ENCODE measurements at regions not wholly inside any gene's neighbourhood (a gene's known extent, or its start where the extent isn't known, plus 50 kb on each side); places are given as distances from the start of the nearest gene placed in this dataset.

- no peak overlapping the region for H3K4me3 ChIP-seq
- TF ChIP-seq, protein P1, sequence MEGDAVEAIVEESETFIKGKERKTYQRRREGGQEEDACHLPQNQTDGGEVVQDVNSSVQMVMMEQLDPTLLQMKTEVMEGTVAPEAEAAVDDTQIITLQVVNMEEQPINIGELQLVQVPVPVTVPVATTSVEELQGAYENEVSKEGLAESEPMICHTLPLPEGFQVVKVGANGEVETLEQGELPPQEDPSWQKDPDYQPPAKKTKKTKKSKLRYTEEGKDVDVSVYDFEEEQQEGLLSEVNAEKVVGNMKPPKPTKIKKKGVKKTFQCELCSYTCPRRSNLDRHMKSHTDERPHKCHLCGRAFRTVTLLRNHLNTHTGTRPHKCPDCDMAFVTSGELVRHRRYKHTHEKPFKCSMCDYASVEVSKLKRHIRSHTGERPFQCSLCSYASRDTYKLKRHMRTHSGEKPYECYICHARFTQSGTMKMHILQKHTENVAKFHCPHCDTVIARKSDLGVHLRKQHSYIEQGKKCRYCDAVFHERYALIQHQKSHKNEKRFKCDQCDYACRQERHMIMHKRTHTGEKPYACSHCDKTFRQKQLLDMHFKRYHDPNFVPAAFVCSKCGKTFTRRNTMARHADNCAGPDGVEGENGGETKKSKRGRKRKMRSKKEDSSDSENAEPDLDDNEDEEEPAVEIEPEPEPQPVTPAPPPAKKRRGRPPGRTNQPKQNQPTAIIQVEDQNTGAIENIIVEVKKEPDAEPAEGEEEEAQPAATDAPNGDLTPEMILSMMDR (IDR thresholded peaks at IDR 0.05) = no peak
- H3K36me3 ChIP-seq = no peaks in the 10 kb centered on the region
- H3K9me3 ChIP-seq = no peaks in the 10 kb centered on the region
- no peaks in the 10 kb centered on the region for H3K4me1 ChIP-seq
- no peaks in the 10 kb centered on the region for H3K27me3 ChIP-seq
- no peak overlapping the region for H3K27ac ChIP-seq
- intact Hi-C loops (cut with DNase I; ENCODE audit: low total_unique reads) = no loop called here
- DNase-seq = no peak
Measured at GRCh38 chr12:17358835-17359234, 731.2 kb downstream of the RERGL start.

- Histone ChIP-seq H3K36me3 (no peaks in the 10 kb centered on the region), H3K4me1 (no peaks in the 10 kb centered on the region), H3K9me3 (no peaks in the 10 kb centered on the region), H3K27ac (no peak overlapping the region), H3K27me3 (no peaks in the 10 kb centered on the region), H3K4me3 (no peak overlapping the region)
- intact Hi-C loops (cut with DNase I; ENCODE audit: low total_unique reads) = no loop called here
- no peak for DNase-seq
- TF ChIP-seq, protein P1 (IDR thresholded peaks at IDR 0.05) = no peak
Measured at GRCh38 chr12:17357396-17357795, 732.6 kb downstream of the RERGL start.

GRCh38 chr12:17352164-17352563 is 737.8 kb downstream of the RERGL start:
- intact Hi-C loops (cut with DNase I; ENCODE audit: low total_unique reads) = no loop called here
- no peaks in the 10 kb centered on the region for H3K4me1 ChIP-seq
- no peaks in the 10 kb centered on the region for H3K9me3 ChIP-seq
- no peaks in the 10 kb centered on the region for H3K27me3 ChIP-seq
- H3K36me3 ChIP-seq = no peaks in the 10 kb centered on the region
- TF ChIP-seq, protein P1 (IDR thresholded peaks at IDR 0.05) = no peak
- H3K4me3 ChIP-seq = no peak overlapping the region
- no peak overlapping the region for H3K27ac ChIP-seq
- no peak for DNase-seq

DNA sequence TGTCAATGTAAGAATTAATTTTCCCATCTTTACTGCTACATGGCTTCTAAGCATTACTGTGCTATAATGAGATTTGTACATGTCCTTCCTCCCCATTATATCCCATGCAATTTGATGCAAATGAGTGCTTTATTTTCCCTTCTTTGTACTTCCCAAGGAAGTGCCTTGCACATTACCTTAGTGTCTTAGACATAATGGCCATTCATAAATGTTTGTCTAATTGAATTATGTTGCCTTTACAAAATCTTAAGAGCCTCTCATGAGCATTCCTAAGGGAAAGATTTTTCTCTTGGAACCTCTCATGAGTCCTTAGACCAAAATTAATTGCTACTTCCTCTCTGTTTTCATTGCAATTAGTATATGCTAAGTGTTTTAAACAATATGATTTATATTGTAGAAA is 741.7 kb downstream of the RERGL start:
- intact Hi-C loops (cut with DNase I; ENCODE audit: low total_unique reads) = no loop called here
- Histone ChIP-seq H3K36me3 (no peaks in the 10 kb centered on the region), H3K4me1 (no peaks in the 10 kb centered on the region), H3K27me3 (no peaks in the 10 kb centered on the region), H3K27ac (no peak overlapping the region), H3K4me3 (no peak overlapping the region), H3K9me3 (no peaks in the 10 kb centered on the region)
- DNase-seq = no peak
- TF ChIP-seq, protein P1 (IDR thresholded peaks at IDR 0.05) = no peak

- no peaks in the 10 kb centered on the region for H3K4me1 ChIP-seq
- H3K27ac ChIP-seq = no peak overlapping the region
- DNase-seq = no peak
- TF ChIP-seq, protein P1 (IDR thresholded peaks at IDR 0.05) = no peak
- H3K4me3 ChIP-seq = no peak overlapping the region
- no peaks in the 10 kb centered on the region for H3K9me3 ChIP-seq
- no peaks in the 10 kb centered on the region for H3K36me3 ChIP-seq
- intact Hi-C loops (cut with DNase I; ENCODE audit: low total_unique reads) = no loop called here
- no peaks in the 10 kb centered on the region for H3K27me3 ChIP-seq
Measured at GRCh38 chr12:17344649-17345048, 738.7 kb upstream of the LMO3 start.

GRCh38 chr12:17342381-17342961 is 736.5 kb upstream of the LMO3 start:
- no peaks in the 10 kb centered on the region for H3K27me3 ChIP-seq
- no peaks in the 10 kb centered on the region for H3K9me3 ChIP-seq
- no peaks in the 10 kb centered on the region for H3K4me1 ChIP-seq
- TF ChIP-seq, protein P1 (IDR thresholded peaks at IDR 0.05) = no peak
- intact Hi-C loops (cut with DNase I; ENCODE audit: low total_unique reads) = no loop called here
- no peak for DNase-seq
- H3K27ac ChIP-seq = no peak overlapping the region
- no peaks in the 10 kb centered on the region for H3K36me3 ChIP-seq
- H3K4me3 ChIP-seq = no peak overlapping the region

Data from tibial artery (tissue), 4 donors.